ENCODE measurements at regions not wholly inside any gene's neighbourhood (a gene's known extent, or its start where the extent isn't known, plus 50 kb on each side); places are given as distances from the start of the nearest gene placed in this dataset.

GRCh38 chr7:121510858-121511482, 114.9 kb upstream of the FAM3C start:
- no peak for TF ChIP-seq CTCF (IDR thresholded peaks at IDR 0.05; ENCODE audit: extremely low read depth, insufficient read depth, missing control alignments)
- in situ Hi-C loops (cut with MboI; ENCODE audit: low pct_unique_long_range_greater_than_20kb, low sequenced_read_pairs, unreplicated experiment): no loop called here
- DNase-seq (ENCODE audit: low spot score): no peak

GRCh38 chr7:121510302-121510701, 114.2 kb upstream of the FAM3C start:
- TF ChIP-seq CTCF (IDR thresholded peaks at IDR 0.05; ENCODE audit: extremely low read depth, insufficient read depth, missing control alignments): no peak
- in situ Hi-C loops (cut with MboI; ENCODE audit: low pct_unique_long_range_greater_than_20kb, low sequenced_read_pairs, unreplicated experiment): no loop called here
- DNase-seq (ENCODE audit: low spot score): no peak

GRCh38 chr7:121505540-121506182, 109.6 kb upstream of the FAM3C start:
- no peak for TF ChIP-seq CTCF (IDR thresholded peaks at IDR 0.05; ENCODE audit: extremely low read depth, insufficient read depth, missing control alignments)
- no peak for DNase-seq (ENCODE audit: low spot score)
- in situ Hi-C loops (cut with MboI; ENCODE audit: low pct_unique_long_range_greater_than_20kb, low sequenced_read_pairs, unreplicated experiment): no loop called here

GRCh38 chr7:121505021-121505420, 108.9 kb upstream of the FAM3C start:
- TF ChIP-seq CTCF (IDR thresholded peaks at IDR 0.05; ENCODE audit: extremely low read depth, insufficient read depth, missing control alignments): no peak
- in situ Hi-C loops (cut with MboI; ENCODE audit: low pct_unique_long_range_greater_than_20kb, low sequenced_read_pairs, unreplicated experiment): no loop called here
- DNase-seq (ENCODE audit: low spot score): no peak

- DNase-seq (ENCODE audit: low spot score): no peak
- in situ Hi-C loops (cut with MboI; ENCODE audit: low pct_unique_long_range_greater_than_20kb, low sequenced_read_pairs, unreplicated experiment): no loop called here
- TF ChIP-seq CTCF (IDR thresholded peaks at IDR 0.05; ENCODE audit: extremely low read depth, insufficient read depth, missing control alignments): no peak
Observed at GRCh38 chr7:121504482-121504881, 108.4 kb upstream of the FAM3C start.

GRCh38 chr7:121503730-121504129, 107.6 kb upstream of the FAM3C start:
- in situ Hi-C loops (cut with MboI; ENCODE audit: low pct_unique_long_range_greater_than_20kb, low sequenced_read_pairs, unreplicated experiment): no loop called here
- DNase-seq (ENCODE audit: low spot score): no peak

More at GRCh38 chr7:121503730-121504129, 107.6 kb upstream of the FAM3C start:
- no peak for TF ChIP-seq CTCF (IDR thresholded peaks at IDR 0.05; ENCODE audit: extremely low read depth, insufficient read depth, missing control alignments)

Data from GM13977 (cell line).